Body of pancreas (tissue), 4 donors: ENCODE measurements at regions not wholly inside any gene's neighbourhood (a gene's known extent, or its start where the extent isn't known, plus 50 kb on each side); places are given as distances from the start of the nearest gene placed in this dataset.

ENCODE experiments used
- ATAC-seq: fragments of 150-250 bp; one replicate; pipeline ENCODE4 v1.9.1; 2016
- DNase-seq, 4 donors: peaks; one replicate each; pipeline ENCODE4 v3.0.0-alpha.2; 2019
- H3K27ac ChIP-seq, 4 donors: fragments of 200-600 bp; sonication (generic); 1 replicate in 3 of 4; 2 replicates in 1 of 4; pipeline versions ENCODE4 v1.5.1 to v1.6.1; 2016 to 2019; ENCODE audit warnings: mild to moderate bottlenecking in 1 of 4, mixed read lengths in 1 of 4, moderate library complexity in 1 of 4
- H3K27me3 ChIP-seq, 2 donors: fragments of 200-600 bp; sonication (generic); one replicate each; pipeline ENCODE4 v1.6.0; 2016; ENCODE audit warnings: mild to moderate bottlenecking in 1 of 2
- H3K36me3 ChIP-seq, 2 donors: fragments of 200-600 bp; sonication (generic); replicated peaks in 1 of 2; 2 replicates each; pipeline ENCODE4 v1.5.1; 2016; ENCODE audit warnings: low read depth in 2 of 2; ENCODE audit not compliant: insufficient read depth in 1 of 2
- H3K4me1 ChIP-seq: fragments of 200-600 bp; sonication (generic); one replicate; pipeline ENCODE4 v1.6.0; 2016
- H3K4me3 ChIP-seq, 2 donors: fragments of 200-600 bp; sonication (generic); 1 replicate in 1 of 2; 2 replicates in 1 of 2; pipeline ENCODE4 v1.5.1; 2016 to 2019
- H3K9me3 ChIP-seq, 3 donors: fragments of 200-600 bp; sonication (generic); 1 replicate in 2 of 3; 2 replicates in 1 of 3; pipeline ENCODE4 v1.5.1; 2016
- CTCF ChIP-seq, 7 experiments: fragments of 450-650 bp in 4 of 7; fragments of 200-600 bp in 3 of 7; sonication (generic) in 3 of 7; IDR thresholded peaks; one replicate each; pipeline ENCODE4 v1.5.1; 2016 to 2019; ENCODE audit warnings: antibody characterized with exemption in 7 of 7
- POLR2A ChIP-seq, 3 donors: fragments of 450-650 bp; IDR thresholded peaks; one replicate each; pipeline ENCODE4 v1.6.1; 2016; ENCODE audit warnings: antibody characterized with exemption in 3 of 3, mild to moderate bottlenecking in 2 of 3
- WGBS, 2 donors: methylation state at CpG; one replicate each; pipeline ENCODE4 v1.1.5; 2017; 5-methylcytosine and 5-hydroxymethylcytosine counted together
- intact Hi-C: fragments of 100-400 bp; cut with DNase I; formaldehyde crosslinking; loops from one replicate; pipeline ENCODE4 v1.15.1; 2023

DNA sequence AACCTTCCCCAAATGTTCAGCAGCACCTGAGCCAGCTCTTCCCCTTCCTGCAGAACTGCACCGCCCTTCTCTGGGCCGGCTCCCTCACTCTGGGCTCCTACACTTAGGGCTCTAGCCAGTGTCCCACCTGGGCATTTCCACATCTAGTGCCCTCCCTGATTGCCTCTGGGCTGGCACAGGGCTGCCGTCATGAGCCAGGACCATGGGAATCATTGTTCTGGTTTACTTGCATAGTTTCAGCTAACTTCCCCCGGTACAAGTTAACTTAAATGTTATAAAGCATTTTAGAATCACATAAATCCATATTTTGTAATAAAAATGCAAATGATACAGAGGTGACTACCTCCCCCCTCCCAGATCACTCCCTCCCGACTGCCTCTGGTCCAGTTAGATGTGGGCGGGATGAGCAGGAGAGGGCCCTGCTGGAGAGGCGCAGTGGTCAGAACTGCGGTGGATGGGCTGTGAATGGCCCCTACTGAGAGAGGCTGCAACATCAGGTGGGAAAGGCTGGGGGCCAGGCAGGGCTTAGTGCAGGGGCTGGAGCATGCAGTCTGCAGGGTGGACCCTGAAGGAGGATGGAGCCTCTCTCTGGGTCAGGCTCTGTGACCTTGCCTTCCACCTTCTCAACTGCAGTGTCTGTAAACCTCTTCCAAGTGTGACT, 371.4 kb upstream of the C1orf174 start:
- no peak for TF ChIP-seq POLR2A (IDR thresholded peaks at IDR 0.05)
- TF ChIP-seq CTCF (IDR thresholded peaks at IDR 0.05), result no peak
- Histone ChIP-seq H3K4me1 (peaks cover 12% of the 10 kb centered on the region), H3K36me3 (no peaks in the 10 kb centered on the region), H3K27me3 (no peaks in the 10 kb centered on the region), H3K27ac (no peak overlapping the region), H3K9me3 (no peaks in the 10 kb centered on the region), H3K4me3 (no peak overlapping the region)
- intact Hi-C loops, result no loop called here
- ATAC-seq, result no peak
- 68 to 72% methylated on average over 8 of the region's 8 CpGs for WGBS, 2 donors
- no peak for DNase-seq

- H3K4me1 ChIP-seq, result peaks cover 7% of the 10 kb centered on the region
- intact Hi-C loops, result no loop called here
- TF ChIP-seq CTCF (IDR thresholded peaks at IDR 0.05), result no peak
- no peak for TF ChIP-seq POLR2A (IDR thresholded peaks at IDR 0.05)
- H3K27me3 ChIP-seq, result no peaks in the 10 kb centered on the region
- H3K36me3 ChIP-seq, result no peaks in the 10 kb centered on the region
- peaks cover 0 to 2% (median 0%) of the 10 kb centered on the region in 3 donors for H3K9me3 ChIP-seq
- H3K4me3 ChIP-seq, result no peak overlapping the region
- WGBS, 2 donors, result 50 to 67% methylated on average over 3 of the region's 3 CpGs
- DNase-seq (no peak), ATAC-seq (no peak)
- H3K27ac ChIP-seq, result no peak overlapping the region
These were observed 372.5 kb upstream of the C1orf174 start for GRCh38 chr1:4272568-4272967.

DNA sequence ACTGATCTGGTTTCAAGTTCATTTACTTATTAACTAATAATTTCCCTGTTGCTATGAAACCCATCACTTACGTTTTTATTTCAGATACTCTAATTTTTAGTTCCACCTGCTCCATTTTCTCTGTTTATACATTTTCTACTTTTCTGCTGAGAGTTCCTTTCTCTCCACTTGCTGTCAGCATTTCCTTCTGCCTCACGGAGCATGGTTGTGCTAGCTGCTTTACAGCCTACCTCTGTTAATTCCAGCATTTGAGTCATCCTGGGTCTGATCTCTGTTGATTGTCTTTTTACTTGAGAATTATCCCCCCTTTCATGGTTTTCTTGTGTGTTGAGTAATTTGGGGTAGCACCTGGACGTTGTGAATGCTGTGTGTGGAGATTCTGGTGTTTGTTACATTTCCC, 373.2 kb upstream of the C1orf174 start:
- Histone ChIP-seq H3K27me3 (no peaks in the 10 kb centered on the region), H3K4me3 (no peak overlapping the region), H3K27ac (no peak overlapping the region), H3K36me3 (no peaks in the 10 kb centered on the region), H3K9me3 (peaks cover 0 to 9% (median 0%) of the 10 kb centered on the region in 3 donors), H3K4me1 (peaks cover under 1% of the 10 kb centered on the region)
- 26 to 43% methylated on average over 3 of the region's 3 CpGs for whole genome bisulfite sequencing, 2 donors
- DNase-seq (no peak), ATAC-seq (no peak)
- intact Hi-C loops, result no loop called here
- TF ChIP-seq POLR2A (IDR thresholded peaks at IDR 0.05) (no peak), CTCF (IDR thresholded peaks at IDR 0.05) (no peak)

GRCh38 chr1:4273747-4274146, 373.7 kb upstream of the C1orf174 start:
- Histone ChIP-seq H3K36me3 (no peaks in the 10 kb centered on the region), H3K9me3 (peaks cover 0 to 9% (median 0%) of the 10 kb centered on the region in 3 donors), H3K27ac (no peak overlapping the region), H3K4me1 (no peaks in the 10 kb centered on the region), H3K27me3 (no peaks in the 10 kb centered on the region), H3K4me3 (no peak overlapping the region)
- TF ChIP-seq CTCF (IDR thresholded peaks at IDR 0.05) (no peak), POLR2A (IDR thresholded peaks at IDR 0.05) (no peak)
- ATAC-seq (no peak), DNase-seq (no peak)
- 24 to 43% methylated on average over 5 of the region's 5 CpGs for WGBS, 2 donors
- intact Hi-C loops, result no loop called here

GRCh38 chr1:4275083-4275482, 375.0 kb upstream of the C1orf174 start:
- peaks cover 0 to 9% (median 0%) of the 10 kb centered on the region in 3 donors for H3K9me3 ChIP-seq
- H3K4me3 ChIP-seq, result no peak overlapping the region
- no peaks in the 10 kb centered on the region for H3K36me3 ChIP-seq
- WGBS, 2 donors, result 73 to 81% methylated on average over 7 to 9 of the region's 9 CpGs
- DNase-seq, result no peak
- no peak for ATAC-seq
- intact Hi-C loops, result no loop called here
- no peaks in the 10 kb centered on the region for H3K4me1 ChIP-seq
- no peak overlapping the region for H3K27ac ChIP-seq
- no peaks in the 10 kb centered on the region for H3K27me3 ChIP-seq
- no peak for TF ChIP-seq CTCF (IDR thresholded peaks at IDR 0.05)
